Activated naive CD4-positive, alpha-beta T cell treated with anti-CD3 and anti-CD28 coated beads, Interleukin-2, amount 50 U/mL, for 24 hours (primary cell): ENCODE measurements at regions not wholly inside any gene's neighbourhood (a gene's known extent, or its start where the extent isn't known, plus 50 kb on each side); places are given as distances from the start of the nearest gene placed in this dataset.

Experiments
- H3K27ac Mint-ChIP-seq: one replicate; pipeline ENCODE4 v1.8.0; 2021; ENCODE audit warnings: mild to moderate bottlenecking, mixed read lengths
- H3K27me3 Mint-ChIP-seq: one replicate; pipeline ENCODE4 v1.8.0; 2021; ENCODE audit warnings: mixed read lengths
- H3K36me3 Mint-ChIP-seq: one replicate; pipeline ENCODE4 v1.8.0; 2021; ENCODE audit warnings: mixed read lengths
- H3K4me1 Mint-ChIP-seq: one replicate; pipeline ENCODE4 v1.8.0; 2021; ENCODE audit warnings: mixed read lengths
- H3K4me3 Mint-ChIP-seq: one replicate; pipeline ENCODE4 v1.8.0; 2021; ENCODE audit warnings: mild to moderate bottlenecking, mixed read lengths
- H3K9me3 Mint-ChIP-seq: one replicate; pipeline ENCODE4 v1.8.0; 2021; ENCODE audit warnings: mixed read lengths

- H3K36me3 Mint-ChIP-seq: no peaks in the 10 kb centered on the region
- H3K9me3 Mint-ChIP-seq: peaks cover 4% of the 10 kb centered on the region
- no peak overlapping the region for H3K27ac Mint-ChIP-seq
- no peaks in the 10 kb centered on the region for H3K4me1 Mint-ChIP-seq
- no peak overlapping the region for H3K4me3 Mint-ChIP-seq
- no peaks in the 10 kb centered on the region for H3K27me3 Mint-ChIP-seq
Observed at GRCh38 chr1:81125672-81126071, 675.1 kb upstream of the ADGRL2 start.

DNA sequence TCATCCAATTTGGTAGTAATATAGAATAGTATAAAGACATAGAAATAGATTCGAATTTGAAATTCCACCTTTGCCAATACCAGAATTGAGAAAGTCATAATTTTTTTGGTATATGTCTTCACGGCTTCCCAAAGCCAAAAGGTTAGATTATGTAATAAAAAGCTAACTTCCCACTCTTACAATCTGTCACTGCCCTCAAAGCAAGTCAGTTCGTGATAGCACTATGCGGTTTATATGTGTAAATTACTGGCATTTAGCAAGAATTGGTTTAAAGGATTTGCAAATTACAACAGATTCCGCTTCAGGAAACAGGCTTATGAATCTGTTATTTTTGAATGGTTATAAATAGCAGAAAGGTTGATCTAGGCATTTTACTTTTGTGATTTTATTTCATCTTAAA lies 679.4 kb upstream of the ADGRL2 start:
- Mint-ChIP-seq H3K4me3 (no peak overlapping the region), H3K27me3 (no peaks in the 10 kb centered on the region), H3K9me3 (no peaks in the 10 kb centered on the region), H3K4me1 (no peaks in the 10 kb centered on the region), H3K36me3 (no peaks in the 10 kb centered on the region), H3K27ac (no peak overlapping the region)

DNA sequence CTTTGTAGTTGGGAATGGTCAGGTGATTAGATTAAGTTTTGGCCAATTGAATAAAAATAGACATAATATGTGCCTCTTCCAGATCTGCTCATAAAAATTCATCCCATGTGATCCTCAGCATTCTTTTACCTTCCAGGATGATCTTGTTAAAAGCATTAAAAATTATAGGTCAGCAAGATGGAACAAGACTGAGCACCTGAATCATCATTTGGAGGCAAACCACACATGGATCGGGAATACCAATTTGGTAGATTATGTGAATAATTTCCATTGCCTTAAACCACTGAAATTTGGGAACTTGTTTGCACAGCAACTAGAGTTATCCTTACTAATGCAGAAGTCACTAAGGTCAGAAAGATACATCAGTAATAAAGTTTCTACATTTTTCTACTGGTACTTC lies 681.4 kb upstream of the ADGRL2 start:
- no peak overlapping the region for H3K27ac Mint-ChIP-seq
- H3K4me3 Mint-ChIP-seq: no peak overlapping the region
- H3K27me3 Mint-ChIP-seq: no peaks in the 10 kb centered on the region
- no peaks in the 10 kb centered on the region for H3K4me1 Mint-ChIP-seq
- H3K36me3 Mint-ChIP-seq: no peaks in the 10 kb centered on the region
- no peaks in the 10 kb centered on the region for H3K9me3 Mint-ChIP-seq

GRCh38 chr1:81118550-81118949 lies 682.2 kb upstream of the ADGRL2 start:
- Mint-ChIP-seq H3K27me3 (no peaks in the 10 kb centered on the region), H3K4me3 (no peak overlapping the region), H3K9me3 (no peaks in the 10 kb centered on the region), H3K4me1 (no peaks in the 10 kb centered on the region), H3K27ac (no peak overlapping the region), H3K36me3 (no peaks in the 10 kb centered on the region)

GRCh38 chr1:81115422-81115821 lies 685.3 kb upstream of the ADGRL2 start:
- Mint-ChIP-seq H3K9me3 (no peaks in the 10 kb centered on the region), H3K27me3 (no peaks in the 10 kb centered on the region), H3K36me3 (no peaks in the 10 kb centered on the region), H3K27ac (no peak overlapping the region), H3K4me3 (no peak overlapping the region), H3K4me1 (no peaks in the 10 kb centered on the region)

GRCh38 chr1:81114191-81114590 lies 686.5 kb upstream of the ADGRL2 start:
- no peak overlapping the region for H3K27ac Mint-ChIP-seq
- H3K4me1 Mint-ChIP-seq: no peaks in the 10 kb centered on the region
- no peaks in the 10 kb centered on the region for H3K9me3 Mint-ChIP-seq

GRCh38 chr1:81113688-81114087 lies 687.0 kb upstream of the ADGRL2 start:
- no peak overlapping the region for H3K27ac Mint-ChIP-seq
- no peak overlapping the region for H3K4me3 Mint-ChIP-seq
- peaks cover 1% of the 10 kb centered on the region for H3K27me3 Mint-ChIP-seq
- no peaks in the 10 kb centered on the region for H3K9me3 Mint-ChIP-seq
- no peaks in the 10 kb centered on the region for H3K4me1 Mint-ChIP-seq
- H3K36me3 Mint-ChIP-seq: no peaks in the 10 kb centered on the region

More at GRCh38 chr1:81114191-81114590, 686.5 kb upstream of the ADGRL2 start:
- Mint-ChIP-seq H3K36me3 (no peaks in the 10 kb centered on the region), H3K4me3 (no peak overlapping the region), H3K27me3 (peaks cover 1% of the 10 kb centered on the region)

GRCh38 chr1:81111818-81112217 lies 688.9 kb upstream of the ADGRL2 start:
- H3K4me3 Mint-ChIP-seq: no peak overlapping the region
- no peaks in the 10 kb centered on the region for H3K9me3 Mint-ChIP-seq

DNA sequence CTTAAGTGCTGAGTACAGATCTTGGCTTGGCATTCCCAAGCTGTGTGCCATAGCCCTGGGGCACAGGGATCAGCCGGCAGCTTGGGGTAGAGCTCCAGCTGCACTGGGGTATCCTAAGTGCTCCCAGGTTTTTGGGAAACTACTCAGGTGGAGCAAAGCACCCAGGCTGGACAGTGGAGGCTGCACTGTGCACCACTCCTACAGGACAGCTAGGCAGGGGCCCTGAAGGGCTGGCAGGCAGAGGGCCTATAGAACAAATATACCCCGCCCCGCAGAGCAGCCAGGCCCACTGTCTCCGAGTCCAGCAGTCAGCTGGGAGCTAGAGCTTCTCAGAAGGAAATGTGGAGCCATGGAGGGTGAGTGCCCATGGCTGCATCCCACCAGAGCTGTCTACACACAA lies 691.7 kb upstream of the ADGRL2 start:
- no peaks in the 10 kb centered on the region for H3K36me3 Mint-ChIP-seq
- no peak overlapping the region for H3K27ac Mint-ChIP-seq
- no peaks in the 10 kb centered on the region for H3K4me1 Mint-ChIP-seq
- H3K4me3 Mint-ChIP-seq: no peak overlapping the region
- H3K27me3 Mint-ChIP-seq: peaks cover 1% of the 10 kb centered on the region
- no peaks in the 10 kb centered on the region for H3K9me3 Mint-ChIP-seq

More at GRCh38 chr1:81111818-81112217, 688.9 kb upstream of the ADGRL2 start:
- H3K27me3 Mint-ChIP-seq: peaks cover 1% of the 10 kb centered on the region
- H3K36me3 Mint-ChIP-seq: no peaks in the 10 kb centered on the region
- H3K4me1 Mint-ChIP-seq: no peaks in the 10 kb centered on the region
- H3K27ac Mint-ChIP-seq: no peak overlapping the region

DNA sequence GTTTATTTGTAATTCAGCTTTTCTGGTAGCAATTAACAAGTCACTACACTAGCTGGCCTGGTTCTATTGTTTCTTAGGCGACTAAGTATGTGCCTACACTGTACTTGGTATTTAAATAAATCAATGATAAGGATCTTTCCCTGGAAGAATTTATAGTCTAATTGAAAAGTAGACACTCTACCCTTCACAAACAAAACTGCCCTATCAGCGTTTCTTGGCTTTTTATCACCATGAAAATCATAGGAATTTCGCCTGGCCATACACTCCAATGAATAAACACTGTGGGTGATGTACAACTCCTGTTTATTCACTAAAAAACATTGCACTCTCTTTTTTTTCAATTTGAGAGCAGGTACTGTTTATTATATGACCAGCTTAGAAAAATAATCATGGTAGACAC lies 702.9 kb upstream of the ADGRL2 start:
- Mint-ChIP-seq H3K4me1 (no peaks in the 10 kb centered on the region), H3K36me3 (no peaks in the 10 kb centered on the region), H3K27me3 (no peaks in the 10 kb centered on the region), H3K4me3 (no peak overlapping the region), H3K27ac (no peak overlapping the region), H3K9me3 (peaks cover 5% of the 10 kb centered on the region)

DNA sequence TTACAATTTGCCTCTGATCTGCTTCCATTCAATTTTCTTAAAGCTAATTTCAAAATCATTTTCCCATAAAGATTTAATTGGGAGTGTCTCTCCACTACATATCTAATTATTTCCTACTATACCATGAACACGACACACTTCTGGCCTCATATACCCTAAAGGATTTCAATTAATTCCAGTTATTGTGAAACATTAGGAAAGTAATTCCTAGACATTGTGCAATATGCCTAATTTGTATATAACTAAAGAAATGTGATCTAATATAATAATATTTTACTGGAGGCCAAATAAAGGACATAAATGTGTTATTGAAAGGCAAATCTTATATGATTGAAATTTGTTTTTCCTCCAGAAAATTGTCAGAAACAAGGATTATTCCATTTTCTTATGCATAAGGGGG lies 727.2 kb upstream of the ADGRL2 start:
- Mint-ChIP-seq H3K4me3 (no peak overlapping the region), H3K27ac (no peak overlapping the region), H3K27me3 (no peaks in the 10 kb centered on the region), H3K4me1 (no peaks in the 10 kb centered on the region), H3K36me3 (no peaks in the 10 kb centered on the region), H3K9me3 (peaks cover 8% of the 10 kb centered on the region)

DNA sequence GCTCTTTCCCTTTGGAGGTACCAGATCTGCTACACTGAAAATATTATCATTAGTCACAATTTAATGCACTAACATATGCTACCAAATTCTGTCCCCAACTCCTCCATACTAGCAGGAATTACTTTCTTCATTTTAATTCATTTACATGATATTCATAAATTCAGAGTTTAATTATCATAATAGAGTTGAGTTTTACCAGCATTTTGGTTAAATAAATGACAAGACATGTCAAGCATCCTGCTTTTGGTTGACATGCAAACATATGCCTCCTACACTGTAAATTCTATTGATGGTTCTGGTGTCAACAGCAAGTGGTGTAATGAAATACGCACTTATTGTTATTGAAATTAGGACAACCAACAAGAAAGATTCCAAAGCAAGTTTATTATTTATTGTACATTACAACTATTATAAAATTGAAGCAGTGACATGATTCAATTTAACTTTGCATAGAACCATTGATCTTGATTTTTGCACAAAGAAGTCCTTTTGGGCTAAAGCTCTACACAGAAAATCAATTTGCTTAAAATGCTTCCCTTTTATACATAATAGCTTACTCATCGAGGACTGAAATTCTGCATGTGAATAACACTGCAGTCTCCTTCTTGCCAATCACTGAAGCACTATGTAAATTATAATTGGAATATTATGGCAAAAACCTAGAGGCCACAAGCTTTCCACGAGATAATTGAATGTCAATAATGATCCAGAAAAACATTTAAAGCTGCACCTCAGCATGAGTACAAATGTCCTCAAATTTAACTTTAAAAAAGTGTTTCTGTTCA lies 728.6 kb upstream of the ADGRL2 start:
- Mint-ChIP-seq H3K27ac (no peak overlapping the region), H3K4me3 (no peak overlapping the region), H3K9me3 (peaks cover 8% of the 10 kb centered on the region), H3K27me3 (no peaks in the 10 kb centered on the region), H3K4me1 (no peaks in the 10 kb centered on the region), H3K36me3 (no peaks in the 10 kb centered on the region)

DNA sequence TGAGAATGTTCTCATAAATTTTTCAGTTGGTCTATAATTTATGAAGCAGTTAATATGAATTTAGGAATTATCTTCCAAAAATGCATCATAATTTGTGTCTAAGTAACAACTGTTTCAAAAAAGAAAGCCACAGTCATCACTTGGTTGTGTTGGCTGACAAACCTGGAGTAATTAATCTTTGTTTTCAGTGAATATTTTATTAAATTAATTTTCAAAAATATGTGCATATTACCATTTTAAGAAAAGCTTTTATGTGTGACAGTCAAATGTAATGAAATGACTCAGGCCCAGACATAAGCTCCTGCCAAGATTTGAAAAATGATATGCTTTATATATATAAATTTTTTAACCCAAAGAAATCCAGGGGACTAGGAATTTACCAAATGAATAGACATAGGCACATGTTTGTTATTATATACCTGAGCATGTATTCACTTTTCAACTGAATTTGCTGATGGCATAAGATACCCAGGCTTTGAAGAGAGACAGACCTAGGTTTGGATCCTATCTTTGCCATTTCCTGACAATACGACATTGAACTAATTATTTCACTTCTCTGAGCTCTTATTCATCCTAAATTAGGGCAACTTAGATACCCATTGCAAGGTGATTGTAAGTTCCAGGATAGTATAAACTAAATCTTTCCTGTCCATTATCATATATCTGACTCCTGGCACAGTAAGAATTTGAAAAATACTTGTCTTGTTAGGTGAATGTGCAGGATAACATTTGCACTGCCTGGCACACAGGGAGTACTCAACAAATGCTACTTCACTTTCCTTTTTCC lies 729.5 kb upstream of the ADGRL2 start:
- Mint-ChIP-seq H3K4me1 (no peaks in the 10 kb centered on the region), H3K36me3 (no peaks in the 10 kb centered on the region), H3K27ac (no peak overlapping the region), H3K9me3 (peaks cover 8% of the 10 kb centered on the region), H3K4me3 (no peak overlapping the region), H3K27me3 (no peaks in the 10 kb centered on the region)

DNA sequence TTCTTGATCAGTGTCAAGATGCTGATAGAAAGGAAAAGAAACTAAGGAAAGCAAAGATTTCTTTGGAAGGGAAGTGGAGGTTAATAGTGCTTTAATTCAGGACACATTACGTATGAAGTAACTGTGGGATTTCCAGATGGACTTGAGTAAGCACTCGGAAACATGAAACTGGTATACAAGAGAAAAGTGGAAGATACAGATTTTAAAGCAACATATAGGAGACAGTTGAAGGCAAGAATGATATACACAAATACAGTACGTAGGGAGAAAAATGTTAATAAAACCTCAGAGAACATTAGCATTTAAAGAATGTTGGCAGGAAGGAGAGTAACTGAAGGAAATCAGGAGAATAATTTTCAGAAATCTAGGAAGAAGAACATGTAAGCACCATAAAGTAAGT lies 730.9 kb upstream of the ADGRL2 start:
- no peak overlapping the region for H3K27ac Mint-ChIP-seq
- no peaks in the 10 kb centered on the region for H3K4me1 Mint-ChIP-seq
- no peaks in the 10 kb centered on the region for H3K27me3 Mint-ChIP-seq
- H3K36me3 Mint-ChIP-seq: no peaks in the 10 kb centered on the region
- H3K9me3 Mint-ChIP-seq: no peaks in the 10 kb centered on the region
- no peak overlapping the region for H3K4me3 Mint-ChIP-seq

DNA sequence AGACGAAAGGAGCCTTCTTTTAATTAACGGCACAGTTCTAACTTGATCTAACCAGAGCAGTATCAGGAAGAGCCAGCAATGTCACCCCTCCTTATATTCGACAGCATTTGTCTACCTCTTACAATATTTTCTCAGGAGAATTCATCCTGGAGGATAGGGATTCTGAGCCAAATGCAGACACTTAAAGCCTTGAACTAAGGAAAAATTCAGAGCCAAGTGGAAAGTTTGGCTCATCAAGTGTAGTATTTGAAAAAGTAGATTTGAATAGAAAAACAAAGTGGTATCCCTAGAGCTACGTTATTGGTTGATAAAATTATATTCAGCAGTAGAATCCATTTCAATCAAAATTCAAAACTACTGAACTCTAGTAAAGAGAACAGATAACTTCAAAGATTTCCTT lies 732.0 kb upstream of the ADGRL2 start:
- Mint-ChIP-seq H3K4me3 (no peak overlapping the region), H3K4me1 (no peaks in the 10 kb centered on the region), H3K9me3 (no peaks in the 10 kb centered on the region), H3K27ac (no peak overlapping the region), H3K36me3 (no peaks in the 10 kb centered on the region), H3K27me3 (no peaks in the 10 kb centered on the region)

DNA sequence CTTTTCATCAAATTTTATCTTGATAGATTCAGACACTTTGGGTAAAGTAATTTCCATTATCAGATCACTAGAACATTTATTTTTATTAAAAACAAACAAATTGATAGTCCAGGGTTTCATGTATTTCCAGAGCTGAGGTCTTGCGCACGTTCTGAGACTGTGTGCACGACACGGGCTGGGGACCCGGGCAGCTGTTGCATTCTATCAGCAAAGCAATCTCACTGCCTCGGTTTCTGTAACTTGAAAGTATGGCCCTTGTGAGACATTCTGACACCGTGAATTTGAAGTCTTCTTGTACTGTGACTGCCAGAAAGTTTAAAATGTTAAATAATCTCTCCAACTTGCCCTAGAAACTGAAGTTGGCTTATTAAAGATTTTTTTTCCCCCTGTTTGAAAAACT lies 746.9 kb upstream of the ADGRL2 start:
- H3K27me3 Mint-ChIP-seq: no peaks in the 10 kb centered on the region
- no peaks in the 10 kb centered on the region for H3K36me3 Mint-ChIP-seq
- no peak overlapping the region for H3K4me3 Mint-ChIP-seq
- no peaks in the 10 kb centered on the region for H3K9me3 Mint-ChIP-seq
- no peaks in the 10 kb centered on the region for H3K4me1 Mint-ChIP-seq
- H3K27ac Mint-ChIP-seq: no peak overlapping the region
